Hepatocyte (in vitro differentiated cells): ENCODE measurements at regions not wholly inside any gene's neighbourhood (a gene's known extent, or its start where the extent isn't known, plus 50 kb on each side); places are given as distances from the start of the nearest gene placed in this dataset.

Source experiments
- EZH2 ChIP-seq: fragments of 200-600 bp; sonication (generic); IDR thresholded peaks from 2 replicates; pipeline ENCODE4 v1.6.1; 2016; ENCODE audit warnings: antibody characterized with exemption, mild to moderate bottlenecking, borderline replicate concordance
- TF ChIP-seq, protein P1 (sequence below): fragments of 200-600 bp; sonication (generic); IDR thresholded peaks from 2 replicates; pipeline ENCODE4 v1.5.1; 2016; ENCODE audit warnings: antibody characterized with exemption, mild to moderate bottlenecking; ENCODE audit not compliant: poor library complexity

- TF ChIP-seq, protein P1, sequence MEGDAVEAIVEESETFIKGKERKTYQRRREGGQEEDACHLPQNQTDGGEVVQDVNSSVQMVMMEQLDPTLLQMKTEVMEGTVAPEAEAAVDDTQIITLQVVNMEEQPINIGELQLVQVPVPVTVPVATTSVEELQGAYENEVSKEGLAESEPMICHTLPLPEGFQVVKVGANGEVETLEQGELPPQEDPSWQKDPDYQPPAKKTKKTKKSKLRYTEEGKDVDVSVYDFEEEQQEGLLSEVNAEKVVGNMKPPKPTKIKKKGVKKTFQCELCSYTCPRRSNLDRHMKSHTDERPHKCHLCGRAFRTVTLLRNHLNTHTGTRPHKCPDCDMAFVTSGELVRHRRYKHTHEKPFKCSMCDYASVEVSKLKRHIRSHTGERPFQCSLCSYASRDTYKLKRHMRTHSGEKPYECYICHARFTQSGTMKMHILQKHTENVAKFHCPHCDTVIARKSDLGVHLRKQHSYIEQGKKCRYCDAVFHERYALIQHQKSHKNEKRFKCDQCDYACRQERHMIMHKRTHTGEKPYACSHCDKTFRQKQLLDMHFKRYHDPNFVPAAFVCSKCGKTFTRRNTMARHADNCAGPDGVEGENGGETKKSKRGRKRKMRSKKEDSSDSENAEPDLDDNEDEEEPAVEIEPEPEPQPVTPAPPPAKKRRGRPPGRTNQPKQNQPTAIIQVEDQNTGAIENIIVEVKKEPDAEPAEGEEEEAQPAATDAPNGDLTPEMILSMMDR = no peak
- no peak for TF ChIP-seq EZH2
Observed at GRCh38 chr12:28954333-28954732, 194.7 kb upstream of the FAR2 start.
